SU-DHL-6 (cell line): ENCODE measurements at regions not wholly inside any gene's neighbourhood (a gene's known extent, or its start where the extent isn't known, plus 50 kb on each side); places are given as distances from the start of the nearest gene placed in this dataset.

ENCODE experiments used
- H2AFZ ChIP-seq: fragments of 200-600 bp; sonication (generic); 2 replicates; pipeline ENCODE4 v1.6.1; 2014; ENCODE audit warnings: low read depth, mild to moderate bottlenecking, moderate library complexity, mixed read lengths, antibody characterized with exemption, low read length; ENCODE audit not compliant: severe bottlenecking
- H3F3A ChIP-seq: fragments of 200-600 bp; shearing (Covaris generic); 2 replicates; pipeline ENCODE4 v1.6.0; 2016; ENCODE audit warnings: antibody characterized with exemption, mild to moderate bottlenecking; ENCODE audit not compliant: insufficient read depth
- H3K27ac ChIP-seq: fragments of 200-600 bp; sonication (generic); 2 replicates; pipeline ENCODE4 v1.5.1; 2016; ENCODE audit warnings: low read depth, mild to moderate bottlenecking, low read length, moderate library complexity, mixed read lengths
- H3K27me3 ChIP-seq: fragments of 200-600 bp; sonication (generic), shearing (Covaris generic); 2 replicates; pipeline ENCODE4 v1.6.0; 2014; ENCODE audit warnings: mild to moderate bottlenecking, low read length
- H3K36me3 ChIP-seq: fragments of 200-600 bp; sonication (generic); 2 replicates; pipeline ENCODE4 v1.6.1; 2014; ENCODE audit warnings: mild to moderate bottlenecking, low read length, mixed read lengths
- H3K4me2 ChIP-seq: fragments of 300-600, 200-600 bp; shearing (Covaris generic), sonication (generic); 2 replicates; pipeline ENCODE4 v1.6.0; 2014; ENCODE audit warnings: low read length, low read depth, mild to moderate bottlenecking; ENCODE audit not compliant: poor library complexity, severe bottlenecking
- H3K4me3 ChIP-seq: fragments of 200-600 bp; sonication (generic); 2 replicates; pipeline ENCODE4 v1.5.1; 2014; ENCODE audit warnings: antibody characterized with exemption, low read length, mild to moderate bottlenecking, mixed read lengths; ENCODE audit not compliant: insufficient read depth, poor library complexity, severe bottlenecking
- H3K79me2 ChIP-seq: fragments of 200-600 bp; sonication (generic); 2 replicates; pipeline ENCODE4 v1.6.1; 2014; ENCODE audit warnings: mild to moderate bottlenecking, low read length, moderate library complexity; ENCODE audit not compliant: insufficient read depth
- H3K9ac ChIP-seq: fragments of 200-600 bp; sonication (generic); 2 replicates; pipeline ENCODE4 v1.7.0; 2014; ENCODE audit warnings: mild to moderate bottlenecking, low read length
- H3K9me2 ChIP-seq: fragments of 200-600 bp; sonication (generic); replicated peaks from 2 replicates; pipeline ENCODE4 v1.6.1; 2014; ENCODE audit warnings: low read length; ENCODE audit not compliant: insufficient read depth
- H3K9me3 ChIP-seq: fragments of 200-600 bp; sonication (generic); 2 replicates; pipeline ENCODE4 v1.6.1; 2014; ENCODE audit warnings: low read length, mixed read lengths; ENCODE audit not compliant: insufficient read depth
- H4K20me1 ChIP-seq: fragments of 200-600 bp; sonication (generic); 2 replicates; pipeline ENCODE4 v1.6.1; 2014; ENCODE audit warnings: low read depth, mild to moderate bottlenecking, antibody characterized with exemption, low read length, moderate library complexity, mixed read lengths
- EZH2phosphoT487 ChIP-seq: fragments of 200-600 bp; sonication (generic), shearing (Covaris generic); conservative IDR thresholded peaks from 2 replicates; pipeline ENCODE4 v1.6.1; 2018; ENCODE audit warnings: mild to moderate bottlenecking, antibody characterized with exemption, low read length, moderate library complexity, mixed read lengths
- TF ChIP-seq, protein P1 (sequence below): fragments of 200-600 bp; sonication (generic); IDR thresholded peaks from one replicate; pipeline ENCODE4 v1.5.1; 2017; ENCODE audit warnings: antibody characterized with exemption, mild to moderate bottlenecking, low read length, moderate library complexity; ENCODE audit not compliant: insufficient read depth, poor library complexity, severe bottlenecking

DNA sequence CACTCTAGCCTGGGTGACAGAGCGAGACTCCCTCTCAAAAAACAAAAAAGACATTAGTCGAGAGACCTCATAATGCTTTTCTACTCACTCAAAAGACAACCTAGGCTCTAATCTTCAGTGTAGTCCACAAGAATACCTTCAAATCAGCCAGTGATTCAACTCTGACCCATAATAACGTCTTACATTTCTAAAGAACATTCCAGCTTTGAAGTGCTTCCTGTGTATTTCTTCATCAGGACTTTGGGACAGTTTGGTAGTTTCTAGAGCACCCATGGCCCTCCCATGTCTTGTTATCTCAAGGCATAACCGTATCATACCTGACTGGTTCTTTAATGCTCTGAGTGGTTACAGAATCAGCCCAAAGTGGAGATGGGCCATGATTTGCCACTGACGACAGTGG, 221.3 kb downstream of the SKIDA1 start:
- Histone ChIP-seq H3K9ac (no peak overlapping the region), H3K9me3 (no peaks in the 10 kb centered on the region), H3K36me3 (no peaks in the 10 kb centered on the region), H3K27me3 (no peaks in the 10 kb centered on the region), H2AFZ (no peak overlapping the region), H4K20me1 (no peaks in the 10 kb centered on the region), H3K27ac (no peak overlapping the region), H3K79me2 (no peaks in the 10 kb centered on the region), H3F3A (no peaks in the 10 kb centered on the region), H3K4me2 (no peak overlapping the region), H3K9me2 (no peaks in the 10 kb centered on the region), H3K4me3 (no peak overlapping the region)
- TF ChIP-seq, protein P1, sequence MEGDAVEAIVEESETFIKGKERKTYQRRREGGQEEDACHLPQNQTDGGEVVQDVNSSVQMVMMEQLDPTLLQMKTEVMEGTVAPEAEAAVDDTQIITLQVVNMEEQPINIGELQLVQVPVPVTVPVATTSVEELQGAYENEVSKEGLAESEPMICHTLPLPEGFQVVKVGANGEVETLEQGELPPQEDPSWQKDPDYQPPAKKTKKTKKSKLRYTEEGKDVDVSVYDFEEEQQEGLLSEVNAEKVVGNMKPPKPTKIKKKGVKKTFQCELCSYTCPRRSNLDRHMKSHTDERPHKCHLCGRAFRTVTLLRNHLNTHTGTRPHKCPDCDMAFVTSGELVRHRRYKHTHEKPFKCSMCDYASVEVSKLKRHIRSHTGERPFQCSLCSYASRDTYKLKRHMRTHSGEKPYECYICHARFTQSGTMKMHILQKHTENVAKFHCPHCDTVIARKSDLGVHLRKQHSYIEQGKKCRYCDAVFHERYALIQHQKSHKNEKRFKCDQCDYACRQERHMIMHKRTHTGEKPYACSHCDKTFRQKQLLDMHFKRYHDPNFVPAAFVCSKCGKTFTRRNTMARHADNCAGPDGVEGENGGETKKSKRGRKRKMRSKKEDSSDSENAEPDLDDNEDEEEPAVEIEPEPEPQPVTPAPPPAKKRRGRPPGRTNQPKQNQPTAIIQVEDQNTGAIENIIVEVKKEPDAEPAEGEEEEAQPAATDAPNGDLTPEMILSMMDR, result no peak
- no peak for TF ChIP-seq EZH2phosphoT487

DNA sequence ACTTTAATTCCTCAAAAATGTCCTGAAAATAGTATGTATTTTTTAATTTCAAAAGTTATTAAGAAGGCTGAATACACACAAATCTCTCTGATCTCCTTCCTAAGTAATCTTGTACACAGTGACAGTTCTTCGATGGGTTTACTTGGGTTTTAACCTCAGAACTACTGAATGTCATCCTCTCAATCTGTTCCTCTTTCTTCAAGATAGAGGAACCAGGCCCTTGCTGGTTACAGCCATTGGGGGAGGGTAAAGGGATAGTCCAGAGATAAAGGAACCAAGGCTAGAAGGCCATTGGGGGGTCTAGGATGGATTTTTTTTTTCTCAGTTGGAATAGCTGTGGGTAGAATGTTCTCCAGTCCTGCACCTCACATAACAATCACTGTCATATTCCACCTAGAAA, 224.9 kb downstream of the SKIDA1 start:
- H3K4me3 ChIP-seq, result no peak overlapping the region
- H3K27ac ChIP-seq, result no peak overlapping the region
- H3K9me2 ChIP-seq, result no peaks in the 10 kb centered on the region
- H3K79me2 ChIP-seq, result no peaks in the 10 kb centered on the region
- H3K27me3 ChIP-seq, result no peaks in the 10 kb centered on the region
- H3F3A ChIP-seq, result no peaks in the 10 kb centered on the region
- no peaks in the 10 kb centered on the region for H4K20me1 ChIP-seq
- no peak for TF ChIP-seq EZH2phosphoT487
- TF ChIP-seq, protein P1, result no peak
- no peak overlapping the region for H3K4me2 ChIP-seq
- no peaks in the 10 kb centered on the region for H3K36me3 ChIP-seq
- no peak overlapping the region for H2AFZ ChIP-seq
- no peak overlapping the region for H3K9ac ChIP-seq
- H3K9me3 ChIP-seq, result no peaks in the 10 kb centered on the region

GRCh38 chr10:21299330-21299729, 226.2 kb downstream of the SKIDA1 start:
- Histone ChIP-seq H3K79me2 (no peaks in the 10 kb centered on the region), H3F3A (no peaks in the 10 kb centered on the region), H3K4me2 (no peak overlapping the region), H3K36me3 (no peaks in the 10 kb centered on the region), H2AFZ (no peak overlapping the region), H3K27ac (no peak overlapping the region), H3K9me3 (no peaks in the 10 kb centered on the region), H4K20me1 (no peaks in the 10 kb centered on the region), H3K9me2 (no peaks in the 10 kb centered on the region), H3K27me3 (no peaks in the 10 kb centered on the region), H3K9ac (no peak overlapping the region), H3K4me3 (no peak overlapping the region)
- no peak for TF ChIP-seq EZH2phosphoT487
- TF ChIP-seq, protein P1, result no peak
